ENCODE measurements at regions not wholly inside any gene's neighbourhood (a gene's known extent, or its start where the extent isn't known, plus 50 kb on each side); places are given as distances from the start of the nearest gene placed in this dataset.
"Not testable (repeated sequence)": the region's sequence is repeated elsewhere in the genome, so short reads cannot be mapped to it uniquely, and the experiment has no call there.

DNA sequence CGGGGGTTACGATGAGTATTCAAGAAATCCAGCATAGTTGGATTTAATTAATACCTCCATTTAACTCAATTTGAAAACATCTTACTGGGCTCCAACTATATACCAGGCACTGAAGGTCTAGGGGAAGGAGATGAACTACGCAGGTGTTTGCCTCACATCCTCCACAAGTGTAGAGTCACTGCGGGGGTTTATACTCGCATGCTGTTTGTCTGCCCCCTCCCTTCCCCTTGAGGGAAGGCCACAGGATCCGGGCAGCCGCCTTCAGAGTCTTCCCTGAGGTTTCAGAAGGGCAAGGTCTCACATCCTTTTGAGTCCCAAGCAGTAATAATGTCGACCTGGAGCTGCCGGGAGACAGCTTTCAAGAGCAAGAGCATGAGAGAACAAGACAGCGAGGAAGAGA lies 142.4 kb upstream of the GALNT2 start:
- TF ChIP-seq, protein P1, sequence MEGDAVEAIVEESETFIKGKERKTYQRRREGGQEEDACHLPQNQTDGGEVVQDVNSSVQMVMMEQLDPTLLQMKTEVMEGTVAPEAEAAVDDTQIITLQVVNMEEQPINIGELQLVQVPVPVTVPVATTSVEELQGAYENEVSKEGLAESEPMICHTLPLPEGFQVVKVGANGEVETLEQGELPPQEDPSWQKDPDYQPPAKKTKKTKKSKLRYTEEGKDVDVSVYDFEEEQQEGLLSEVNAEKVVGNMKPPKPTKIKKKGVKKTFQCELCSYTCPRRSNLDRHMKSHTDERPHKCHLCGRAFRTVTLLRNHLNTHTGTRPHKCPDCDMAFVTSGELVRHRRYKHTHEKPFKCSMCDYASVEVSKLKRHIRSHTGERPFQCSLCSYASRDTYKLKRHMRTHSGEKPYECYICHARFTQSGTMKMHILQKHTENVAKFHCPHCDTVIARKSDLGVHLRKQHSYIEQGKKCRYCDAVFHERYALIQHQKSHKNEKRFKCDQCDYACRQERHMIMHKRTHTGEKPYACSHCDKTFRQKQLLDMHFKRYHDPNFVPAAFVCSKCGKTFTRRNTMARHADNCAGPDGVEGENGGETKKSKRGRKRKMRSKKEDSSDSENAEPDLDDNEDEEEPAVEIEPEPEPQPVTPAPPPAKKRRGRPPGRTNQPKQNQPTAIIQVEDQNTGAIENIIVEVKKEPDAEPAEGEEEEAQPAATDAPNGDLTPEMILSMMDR (conservative IDR thresholded peaks at IDR 0.05): no peak
- H3K27ac ChIP-seq: no peak overlapping the region

DNA sequence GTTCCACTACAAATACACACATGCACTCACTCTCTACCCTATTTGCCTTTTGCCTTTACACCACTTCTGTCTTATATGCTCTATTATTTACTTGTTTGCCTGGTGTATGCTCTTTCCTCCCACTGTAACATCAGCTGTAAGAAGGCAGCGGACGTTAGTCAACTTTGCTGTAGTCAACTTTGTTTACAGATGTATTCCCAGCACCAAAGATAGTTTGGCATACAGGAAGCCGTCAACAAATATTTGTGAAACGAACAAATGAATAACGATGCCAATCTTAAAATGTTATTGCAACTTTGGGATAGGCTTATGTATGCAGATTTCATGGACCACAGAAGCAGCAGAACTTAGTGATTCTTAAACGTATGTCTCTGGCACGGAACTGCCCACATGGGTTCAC lies 138.3 kb upstream of the GALNT2 start:
- TF ChIP-seq, protein P1 (conservative IDR thresholded peaks at IDR 0.05): no peak
- H3K27ac ChIP-seq: no peak overlapping the region

DNA sequence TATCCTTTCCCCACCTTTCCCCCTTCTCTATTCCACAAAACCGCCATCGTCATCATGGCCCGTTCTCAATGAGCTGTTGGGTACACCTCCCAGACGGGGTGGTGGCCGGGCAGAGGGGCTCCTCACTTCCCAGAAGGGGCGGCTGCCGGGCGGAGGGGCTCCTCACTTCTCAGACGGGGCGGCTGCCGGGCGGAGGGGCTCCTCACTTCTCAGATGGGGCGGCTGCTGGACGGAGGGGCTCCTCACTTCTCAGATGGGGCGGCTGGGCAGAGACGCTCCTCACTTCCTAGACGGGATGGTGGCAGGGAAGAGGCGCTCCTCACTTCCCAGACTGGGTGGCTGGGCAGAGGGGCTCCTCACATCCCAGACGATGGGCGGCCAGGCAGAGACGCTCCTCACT lies 135.3 kb upstream of the GALNT2 start:
- not testable (repeated sequence) for H3K27ac ChIP-seq

DNA sequence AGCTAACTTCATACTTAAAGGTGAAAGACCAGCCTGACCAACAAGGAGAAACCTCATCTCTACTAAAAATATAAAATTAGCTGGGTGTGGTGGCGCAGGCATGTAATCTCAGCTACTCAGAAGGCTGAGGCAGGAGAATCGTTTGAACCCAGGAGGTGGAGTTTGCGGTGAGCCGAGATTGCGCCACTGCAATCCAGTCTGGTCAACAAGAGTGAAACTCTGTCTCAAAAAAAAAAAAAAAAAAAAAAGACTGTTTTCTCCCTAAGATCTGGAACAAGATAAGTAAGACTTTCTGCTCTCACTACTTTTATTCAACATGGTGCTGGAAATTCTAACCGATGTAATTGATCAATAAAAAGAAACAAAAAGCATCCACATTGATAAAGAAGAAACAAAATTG lies 131.9 kb upstream of the GALNT2 start:
- H3K27ac ChIP-seq: not testable (repeated sequence)

DNA sequence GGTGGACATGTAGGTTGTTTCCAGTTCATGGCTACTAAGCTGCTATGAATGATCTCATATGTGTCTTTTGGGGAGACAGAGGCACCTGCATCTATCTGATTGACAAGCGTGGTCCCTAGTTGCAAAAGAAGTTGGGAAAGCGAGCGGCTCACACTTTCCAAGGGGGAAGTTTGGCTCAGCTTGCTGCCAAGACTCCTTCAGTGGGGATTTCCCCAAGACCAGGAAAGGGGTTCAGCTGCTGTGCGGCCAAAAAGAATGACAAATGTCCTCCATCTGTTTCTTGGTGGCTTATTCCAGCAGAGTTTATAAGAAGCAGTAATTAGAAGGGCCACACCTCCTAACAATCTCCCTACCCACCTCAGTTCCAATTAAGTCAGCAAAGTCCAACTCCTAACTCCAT lies 128.5 kb upstream of the GALNT2 start:
- TF ChIP-seq, protein P1 (conservative IDR thresholded peaks at IDR 0.05): no peak
- no peak overlapping the region for H3K27ac ChIP-seq

DNA sequence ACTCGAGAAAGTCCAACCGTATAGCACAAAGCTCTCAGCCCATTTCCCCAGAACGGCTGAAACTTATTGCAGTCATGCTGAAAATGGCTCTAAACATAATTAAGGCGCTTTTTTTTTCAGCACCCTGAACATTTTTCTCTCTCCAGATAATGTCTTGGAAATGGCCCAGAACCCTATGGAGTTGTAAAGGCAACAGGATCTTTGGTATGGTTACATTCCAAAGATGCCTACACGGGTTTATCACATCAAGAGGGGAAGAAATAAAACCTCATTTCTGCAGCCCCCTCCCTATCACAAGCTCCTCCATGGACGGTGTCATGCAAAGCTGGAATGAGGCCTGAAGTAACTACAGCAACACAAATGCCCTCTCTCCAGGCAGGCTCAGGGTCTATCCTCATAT lies 126.4 kb upstream of the GALNT2 start:
- TF ChIP-seq, protein P1 (conservative IDR thresholded peaks at IDR 0.05): no peak
- H3K27ac ChIP-seq: no peak overlapping the region

DNA sequence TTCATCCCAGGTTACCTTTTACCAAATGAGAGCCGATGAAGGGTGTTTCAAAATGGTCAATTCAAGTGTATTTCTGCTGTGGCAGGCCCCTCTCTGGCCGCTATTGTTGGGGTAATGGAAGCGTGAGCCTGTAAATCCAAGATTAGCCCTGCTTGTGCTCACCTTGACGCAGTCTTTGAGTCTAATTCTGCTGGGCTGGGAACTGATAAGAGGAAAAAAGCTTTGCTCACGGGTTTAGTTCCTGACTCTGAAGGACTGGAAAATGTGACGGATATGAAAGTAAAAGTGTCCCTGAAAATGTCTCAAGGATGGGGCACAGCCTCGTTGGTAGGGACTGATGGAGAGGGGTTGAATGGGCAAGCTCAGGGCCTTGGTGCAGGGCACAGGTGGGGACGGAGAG lies 125.9 kb upstream of the GALNT2 start:
- TF ChIP-seq, protein P1 (conservative IDR thresholded peaks at IDR 0.05): no peak
- H3K27ac ChIP-seq: no peak overlapping the region

DNA sequence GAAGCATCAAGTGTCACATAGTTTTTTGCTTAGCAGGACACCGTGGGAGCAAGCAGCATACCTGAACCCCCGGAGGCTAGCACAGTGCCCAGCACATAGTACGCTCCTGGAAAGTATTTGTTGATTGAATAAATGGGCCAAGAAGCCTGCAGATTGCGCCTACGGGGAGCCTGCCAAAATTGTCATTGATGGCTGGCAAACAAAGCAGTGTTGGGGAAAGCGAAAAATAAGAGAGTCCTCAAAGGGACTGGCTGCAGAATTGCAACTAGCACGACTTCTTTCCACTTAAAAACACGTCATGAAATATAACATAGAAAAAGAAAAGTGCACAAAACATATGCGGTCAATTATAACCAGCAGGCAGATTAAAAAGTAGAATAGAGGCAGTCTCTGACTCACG lies 125.2 kb upstream of the GALNT2 start:
- no peak overlapping the region for H3K27ac ChIP-seq
- TF ChIP-seq, protein P1 (conservative IDR thresholded peaks at IDR 0.05): no peak

DNA sequence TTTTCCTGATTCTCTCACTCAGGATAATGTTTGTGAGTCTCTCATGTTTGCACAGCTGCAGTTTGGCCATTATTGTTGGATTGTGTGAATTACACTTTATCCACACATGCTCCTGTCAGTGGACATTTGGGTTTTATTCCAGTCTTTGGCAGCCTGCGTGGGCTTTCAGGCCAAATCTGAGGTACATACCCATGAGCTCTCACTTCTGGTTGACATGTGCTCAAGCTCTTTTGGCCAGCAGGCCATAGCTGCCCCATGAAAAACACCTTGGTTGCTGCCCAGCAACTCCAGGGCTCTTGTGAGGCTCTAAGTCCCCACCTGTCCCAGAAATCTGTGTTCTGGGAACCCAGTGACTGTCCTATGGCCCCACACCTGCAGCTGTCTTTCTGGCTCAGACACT lies 124.5 kb upstream of the GALNT2 start:
- TF ChIP-seq, protein P1 (conservative IDR thresholded peaks at IDR 0.05): no peak
- no peak overlapping the region for H3K27ac ChIP-seq

All from VCaP (cell line).